Fibroblast of peridontal ligament (primary cell): ENCODE measurements at regions not wholly inside any gene's neighbourhood (a gene's known extent, or its start where the extent isn't known, plus 50 kb on each side); places are given as distances from the start of the nearest gene placed in this dataset.
"Not testable (repeated sequence)": the region's sequence is repeated elsewhere in the genome, so short reads cannot be mapped to it uniquely, and the experiment has no call there.

Experiments used
- DNase-seq: peaks from one replicate; pipeline ENCODE4 v3.0.0-alpha.2; 2010; ENCODE audit errors: extremely low read depth

DNA sequence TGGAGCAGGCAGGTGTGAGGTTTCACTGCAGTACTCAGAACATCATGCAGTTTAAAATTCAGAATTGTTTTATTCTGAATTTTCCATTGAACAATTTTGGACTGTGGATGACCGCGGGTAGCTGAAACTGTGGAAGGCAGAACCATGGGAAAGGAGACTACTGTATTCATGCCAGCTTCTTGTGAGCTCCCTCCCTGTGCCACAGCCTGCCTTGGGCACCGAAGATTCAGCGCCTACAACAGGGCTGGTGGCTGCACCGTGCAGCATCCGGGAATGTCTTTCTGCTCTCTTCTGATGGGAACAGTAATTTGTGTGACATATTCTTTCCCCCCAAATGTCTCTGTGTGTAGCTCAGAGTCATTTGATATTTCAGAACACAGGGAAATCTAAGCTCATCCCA, 118.5 kb upstream of the NKX1-1 start:
- DNase-seq: no peak

DNA sequence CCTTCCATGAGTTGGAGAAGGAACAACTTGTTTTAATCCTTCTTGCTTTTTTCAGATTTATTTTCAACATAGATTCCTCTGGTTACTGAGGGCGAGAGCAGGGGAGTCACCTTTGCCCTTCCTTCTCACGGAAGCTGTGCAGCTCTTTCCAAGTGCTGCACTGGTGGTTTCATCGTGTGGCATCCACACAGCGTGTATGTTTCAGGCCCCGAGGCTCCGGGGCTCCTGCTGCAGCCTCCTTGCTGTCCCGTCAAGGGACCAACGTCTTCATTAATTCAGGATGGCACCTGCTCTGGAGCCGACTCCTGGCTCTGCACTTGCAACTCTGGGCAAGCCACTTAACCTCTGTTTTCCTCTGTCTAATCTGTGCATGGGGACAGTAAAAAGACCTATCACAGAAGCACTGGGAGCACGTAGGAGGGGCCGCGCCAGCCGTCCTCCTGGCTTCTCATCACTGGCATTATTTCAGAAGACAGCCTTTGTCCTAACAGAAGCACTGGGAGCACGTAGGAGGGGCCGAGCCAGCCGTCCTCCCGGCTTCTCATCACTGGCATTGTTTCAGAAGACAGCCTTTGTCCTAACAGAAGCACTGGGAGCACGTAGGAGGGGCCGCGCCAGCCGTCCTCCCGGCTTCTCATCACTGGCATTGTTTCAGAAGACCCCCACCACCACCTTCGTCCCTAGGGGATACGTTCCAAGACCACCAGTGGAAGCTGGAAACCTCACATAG, 117.8 kb upstream of the NKX1-1 start:
- no peak for DNase-seq

DNA sequence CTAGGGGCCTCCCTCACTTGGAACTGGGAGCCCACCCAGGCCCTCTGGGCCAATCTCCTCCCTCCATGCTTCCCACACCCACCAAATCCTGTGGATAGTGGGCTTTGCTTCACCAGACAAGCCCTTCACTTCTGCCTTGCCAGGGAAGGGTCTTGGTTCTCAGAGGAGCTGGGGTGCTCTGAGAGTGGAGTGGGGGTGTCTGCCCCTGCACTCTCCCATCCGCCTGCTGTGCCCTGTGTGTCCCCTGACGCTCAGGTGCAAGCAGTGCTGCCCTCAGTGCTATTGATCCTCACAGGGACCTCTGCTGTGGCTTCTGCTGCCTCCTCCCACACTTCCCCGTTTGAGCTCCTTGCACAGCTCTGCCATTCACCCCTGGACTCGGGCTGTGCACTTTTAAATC, 117.3 kb upstream of the NKX1-1 start:
- DNase-seq: no peak

DNA sequence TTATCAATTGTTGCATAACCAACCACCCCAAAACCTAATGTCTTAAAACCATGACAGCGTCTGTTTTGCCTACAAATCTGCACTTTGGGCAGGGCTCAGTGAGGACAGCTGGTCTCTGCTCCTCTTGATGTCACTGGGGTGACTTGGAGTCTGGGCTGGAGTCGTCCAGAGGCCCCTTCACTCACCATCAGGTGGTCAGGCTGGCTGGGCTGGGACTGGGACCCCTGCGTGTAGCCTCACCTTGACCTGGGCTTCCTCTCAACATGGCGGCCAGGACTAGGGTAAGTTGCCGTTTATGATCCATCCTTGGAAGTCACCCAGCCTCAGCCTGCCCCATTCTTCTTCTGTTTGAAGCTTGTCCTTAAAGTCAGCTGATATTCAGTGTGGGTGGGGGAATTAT, 116.8 kb upstream of the NKX1-1 start:
- no peak for DNase-seq

- no peak for DNase-seq
These were observed 116.4 kb upstream of the NKX1-1 start for GRCh38 chr4:1522606-1523005.

DNA sequence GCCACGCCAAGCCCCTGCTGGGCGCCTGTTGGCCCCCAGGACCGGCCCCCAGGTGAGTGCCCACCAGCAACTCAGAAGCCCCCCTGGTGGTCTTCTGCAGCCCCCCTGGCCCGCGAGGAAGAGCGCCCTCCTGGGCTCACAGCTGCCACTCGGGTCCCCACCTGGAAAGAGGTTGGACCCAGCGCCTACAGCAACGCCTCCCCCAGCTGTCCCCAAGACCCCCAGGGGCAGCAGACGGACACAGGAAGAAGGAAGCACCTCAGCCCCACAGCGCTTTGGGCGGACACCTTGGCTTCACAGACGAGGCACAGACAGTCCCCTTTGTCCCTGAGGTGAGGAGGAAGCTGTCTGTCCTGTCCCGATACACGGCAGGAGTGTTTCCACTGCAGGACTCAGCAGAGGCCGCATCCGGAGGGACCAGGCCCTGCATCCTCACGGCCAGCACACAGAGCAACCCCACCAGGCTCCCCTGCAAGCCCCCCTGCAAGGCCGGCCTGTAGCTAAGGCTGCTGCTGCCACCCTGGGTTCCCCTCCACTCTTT, 115.6 kb upstream of the NKX1-1 start:
- DNase-seq: no peak

DNA sequence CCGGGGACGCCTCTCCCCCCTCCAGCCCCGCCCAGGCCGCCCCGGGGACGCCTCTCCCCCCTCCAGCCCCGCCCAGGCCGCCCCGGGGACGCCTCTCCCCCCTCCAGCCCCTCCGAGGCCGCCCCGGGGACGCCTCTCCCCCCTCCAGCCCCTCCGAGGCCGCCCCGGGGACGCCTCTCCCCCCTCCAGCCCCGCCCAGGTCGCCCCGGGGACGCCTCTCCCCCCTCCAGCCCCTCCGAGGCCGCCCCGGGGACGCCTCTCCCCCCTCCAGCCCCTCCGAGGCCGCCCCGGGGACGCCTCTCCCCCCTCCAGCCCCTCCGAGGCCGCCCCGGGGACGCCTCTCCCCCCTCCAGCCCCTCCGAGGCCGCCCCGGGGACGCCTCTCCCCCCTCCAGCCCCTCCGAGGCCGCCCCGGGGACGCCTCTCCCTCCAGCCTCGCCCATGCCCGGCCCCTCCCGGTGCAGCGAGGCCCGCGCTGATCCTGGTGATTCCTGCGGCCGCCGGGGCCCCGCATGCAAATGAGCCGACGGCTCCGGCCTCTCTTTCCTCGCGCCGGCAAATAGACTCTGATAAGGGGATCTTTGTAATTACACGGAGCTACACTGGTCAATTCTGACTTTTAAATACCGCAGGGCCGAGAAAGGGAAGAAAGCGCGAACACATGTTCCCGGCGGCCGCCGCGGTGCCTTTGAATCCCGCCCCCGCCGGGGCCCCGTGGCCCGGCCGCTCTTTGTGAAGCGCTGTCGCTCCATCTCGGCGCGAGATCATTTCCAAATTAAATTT, 114.7 kb upstream of the NKX1-1 start:
- DNase-seq: not testable (repeated sequence)

DNA sequence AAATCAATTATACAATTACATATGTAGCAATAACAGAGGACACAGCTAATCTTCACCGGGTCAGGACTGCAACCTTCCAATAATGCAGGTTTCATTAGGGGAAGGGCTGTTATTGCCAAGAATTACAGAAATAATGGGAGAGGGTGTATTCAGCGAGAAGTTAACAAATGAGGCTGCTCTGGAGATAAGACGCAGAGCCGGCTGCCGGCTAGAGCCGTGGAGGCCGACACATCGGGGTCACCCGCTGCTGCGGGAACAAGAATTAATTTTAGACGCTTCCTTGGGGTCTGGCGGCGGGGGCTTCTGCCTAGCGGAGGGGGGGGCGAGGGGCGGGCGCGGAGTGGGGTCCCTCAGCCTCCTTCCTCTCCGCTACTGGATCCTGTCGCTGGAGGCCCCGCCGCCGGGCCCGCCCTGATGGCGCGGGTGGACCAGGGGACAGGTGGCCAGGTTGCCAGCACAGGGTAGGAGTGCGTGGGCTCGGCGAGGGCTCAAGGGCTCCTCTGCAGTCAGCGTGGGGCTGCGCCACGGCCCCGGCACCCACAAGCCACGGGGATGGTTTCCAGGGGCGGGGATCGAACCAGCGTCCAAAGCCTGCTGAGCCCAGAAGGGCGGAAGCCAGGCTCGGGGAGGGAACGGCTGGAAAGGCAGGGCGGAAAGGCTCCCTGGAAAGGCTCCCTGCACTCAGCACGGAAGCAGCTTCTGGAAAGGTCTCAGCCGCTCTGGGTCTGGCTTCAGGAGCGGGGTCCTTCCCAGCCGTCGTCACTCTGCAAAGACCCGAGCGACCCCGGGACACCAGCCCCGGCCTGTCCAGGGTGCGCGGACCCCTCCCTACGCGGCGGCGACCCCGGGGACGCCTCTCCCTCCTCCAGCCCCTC, 113.8 kb upstream of the NKX1-1 start:
- no peak for DNase-seq

- no peak for DNase-seq
These were observed 112.9 kb upstream of the NKX1-1 start for GRCh38 chr4:1518997-1519700.

GRCh38 chr4:1517592-1518411, 111.6 kb upstream of the NKX1-1 start:
- DNase-seq: no peak

GRCh38 chr4:1516881-1517480, 110.7 kb upstream of the NKX1-1 start:
- no peak for DNase-seq

- DNase-seq: no peak
These were observed 110.0 kb upstream of the NKX1-1 start for GRCh38 chr4:1516261-1516660.

GRCh38 chr4:1515763-1516162, 109.5 kb upstream of the NKX1-1 start:
- no peak for DNase-seq

DNA sequence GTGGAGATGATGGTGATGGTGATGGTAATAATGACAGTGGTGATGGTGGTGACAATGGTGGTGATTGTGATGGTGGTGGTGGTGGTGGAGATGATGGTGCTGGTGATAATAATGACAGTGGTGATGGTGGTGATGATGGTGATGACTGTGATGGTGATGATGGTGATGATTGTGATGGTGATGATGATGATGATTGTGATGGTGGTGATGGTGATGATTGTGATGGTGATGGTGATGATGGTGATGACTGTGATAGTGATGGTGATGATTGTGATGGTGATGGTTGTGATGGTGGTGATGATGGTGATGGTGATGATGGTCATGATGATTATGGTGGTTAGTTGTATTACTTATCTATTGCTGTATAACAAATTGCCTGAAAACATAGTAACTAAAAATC, 108.9 kb upstream of the NKX1-1 start:
- DNase-seq: no peak

GRCh38 chr4:1514612-1515011, 108.4 kb upstream of the NKX1-1 start:
- no peak for DNase-seq

DNA sequence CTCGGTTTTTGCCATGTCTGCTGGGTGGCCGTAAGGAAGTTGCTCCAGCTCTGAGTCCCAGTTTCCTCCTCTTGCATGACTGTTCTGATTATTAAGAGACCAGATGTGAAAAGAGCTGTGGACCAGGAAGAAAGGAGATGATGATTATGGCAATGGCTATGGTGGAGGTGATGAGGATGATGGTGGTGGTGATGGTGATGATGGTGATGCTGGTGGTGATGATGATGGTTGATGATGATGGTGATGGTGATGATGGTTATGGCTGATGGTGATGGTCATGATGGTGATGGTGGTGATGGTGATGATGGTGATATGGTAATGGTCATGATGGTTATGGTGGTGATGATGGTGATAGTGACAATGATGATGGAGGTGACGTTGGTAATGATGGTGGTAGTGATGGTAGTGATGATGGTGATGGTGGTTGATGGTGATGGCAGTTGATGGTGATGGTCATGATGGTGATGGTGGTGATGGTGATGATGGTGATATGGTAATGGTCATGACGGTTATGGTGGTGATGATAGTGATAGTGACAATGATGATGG, 107.8 kb upstream of the NKX1-1 start:
- DNase-seq: no peak

- DNase-seq: no peak
These were observed 106.8 kb upstream of the NKX1-1 start for GRCh38 chr4:1512738-1513660.

GRCh38 chr4:1512051-1512737, 106.0 kb upstream of the NKX1-1 start:
- no peak for DNase-seq
